ENCODE measurements at regions not wholly inside any gene's neighbourhood (a gene's known extent, or its start where the extent isn't known, plus 50 kb on each side); places are given as distances from the start of the nearest gene placed in this dataset.
"Not testable (repeated sequence)": the region's sequence is repeated elsewhere in the genome, so short reads cannot be mapped to it uniquely, and the experiment has no call there.

DNA sequence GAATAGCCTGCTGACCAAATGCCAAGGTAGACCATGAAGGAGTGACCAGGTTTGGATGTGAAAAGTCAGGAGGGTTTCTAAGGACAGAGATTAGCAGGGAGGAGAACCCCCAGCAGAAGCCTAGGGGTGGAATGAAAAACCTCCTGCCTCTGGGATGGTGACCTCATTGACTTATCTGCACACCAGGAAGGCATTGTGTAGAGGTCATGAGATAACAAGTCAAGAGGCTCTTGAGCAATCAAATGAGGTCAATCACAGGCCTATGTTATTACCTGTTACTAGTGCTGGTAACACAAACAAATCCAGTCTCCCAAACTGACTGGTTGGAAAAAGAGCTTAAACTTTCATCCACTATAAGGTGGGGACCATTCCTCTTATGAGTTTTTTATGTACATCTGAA lies 225.0 kb upstream of the CDY1 start:
- H3K27ac ChIP-seq = not testable (repeated sequence)
- peak in 3 of 8 donors; percentile 67 to 96 (median 75) for ATAC-seq

DNA sequence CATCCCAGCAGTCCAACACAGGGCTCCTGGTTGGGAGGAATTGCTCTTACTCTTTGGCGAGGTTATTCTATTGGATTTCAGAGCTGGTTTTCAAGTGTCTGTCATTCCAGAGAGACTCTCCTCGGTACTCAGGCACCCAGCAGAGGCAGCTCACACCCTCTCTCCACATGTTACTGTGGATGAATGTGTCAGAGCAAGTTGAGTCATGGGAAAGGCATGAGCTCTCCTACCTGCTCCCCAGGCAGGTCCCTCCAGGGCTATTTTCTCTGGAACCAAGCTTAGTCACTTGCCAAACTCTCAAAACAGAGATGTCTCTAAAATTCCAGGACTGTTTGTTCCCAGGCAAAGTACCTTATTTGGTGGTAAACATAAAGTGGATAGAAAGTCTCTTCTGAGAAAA lies 222.8 kb upstream of the CDY1 start:
- H3K4me1 ChIP-seq; H3K36me3 ChIP-seq; H3K27me3 ChIP-seq; intact Hi-C loops (cut with DNase I); H3K4me3 ChIP-seq; H3K9me3 ChIP-seq; H3K27ac ChIP-seq; DNase-seq: not testable (repeated sequence)
- peak in 1 of 8 donors; percentile 51 for ATAC-seq
- WGBS, 2 donors = no CpG with 5 or more reads among the region's 2 CpGs

More for the DNA sequence above, 225.0 kb upstream of the CDY1 start:
- intact Hi-C loops (cut with DNase I); H3K36me3 ChIP-seq; H3K4me1 ChIP-seq; H3K4me3 ChIP-seq; H3K27me3 ChIP-seq; H3K9me3 ChIP-seq; DNase-seq: not testable (repeated sequence)

DNA sequence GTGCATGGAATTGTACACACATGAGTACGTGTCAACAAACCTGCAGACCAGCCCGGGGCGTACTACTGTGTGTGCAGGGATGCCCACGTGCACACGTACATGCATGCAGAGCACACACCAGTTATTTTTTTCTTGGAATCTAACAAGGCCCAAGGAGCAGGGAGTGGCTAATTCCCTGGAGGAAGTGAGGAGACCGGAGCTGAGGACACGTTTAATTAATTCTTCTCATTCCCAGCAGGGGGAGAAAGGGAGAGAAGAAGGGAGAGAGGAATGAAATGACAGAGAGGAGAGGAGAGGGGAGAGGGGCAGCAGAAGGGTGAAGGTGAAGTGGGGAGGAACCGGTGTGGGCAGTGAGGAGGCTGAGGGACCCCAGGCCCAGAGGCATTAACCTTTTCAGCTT lies 213.6 kb upstream of the CDY1 start:
- ATAC-seq; H3K4me3 ChIP-seq; H3K36me3 ChIP-seq; H3K27ac ChIP-seq; H3K4me1 ChIP-seq; DNase-seq; intact Hi-C loops (cut with DNase I); H3K27me3 ChIP-seq; H3K9me3 ChIP-seq: not testable (repeated sequence)
- whole genome bisulfite sequencing, 2 donors = no CpG with 5 or more reads among the region's 8 CpGs
